Hematopoietic multipotent progenitor cell treated with erythropoietin and hydrocortisone succinate and interleukin-3 and kit ligand, for 4 days (in vitro differentiated cells): ENCODE measurements at regions not wholly inside any gene's neighbourhood (a gene's known extent, or its start where the extent isn't known, plus 50 kb on each side); places are given as distances from the start of the nearest gene placed in this dataset.

ENCODE experiments used
- DNase-seq: peaks from one replicate; pipeline ENCODE4 v3.0.0-alpha.2; 2015

DNA sequence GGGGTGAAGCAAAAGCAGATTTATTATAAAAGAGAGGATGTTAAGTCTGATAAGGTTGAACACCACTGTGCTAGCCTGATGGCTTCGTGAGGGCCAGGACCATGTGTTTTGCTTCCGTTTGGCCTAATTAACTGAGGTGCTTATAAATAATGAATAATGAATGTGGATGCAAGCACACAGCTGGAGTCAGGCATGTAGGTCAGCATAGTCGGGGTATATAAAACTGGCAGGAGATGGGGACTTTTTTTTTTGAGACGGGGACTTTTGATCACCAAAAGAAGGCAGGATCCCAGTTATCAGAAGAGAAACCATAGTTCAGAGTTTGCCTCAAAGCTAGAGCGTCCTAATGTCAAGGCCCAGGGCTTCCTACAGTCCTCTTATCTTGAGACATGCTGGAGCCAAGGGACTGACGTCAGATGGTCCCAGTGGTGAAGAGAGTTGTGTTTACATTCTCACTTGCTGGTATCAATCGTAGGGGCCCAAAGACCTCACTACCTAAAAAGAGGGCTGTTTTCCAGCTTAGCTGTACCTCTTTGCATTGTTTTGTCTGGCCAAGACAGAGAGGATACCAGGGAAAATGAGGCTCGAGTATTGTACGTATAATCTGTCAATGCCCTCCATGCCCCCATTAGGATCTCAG, 50.4 kb downstream of the RTL9 start:
- DNase-seq: peak; percentile 12

DNA sequence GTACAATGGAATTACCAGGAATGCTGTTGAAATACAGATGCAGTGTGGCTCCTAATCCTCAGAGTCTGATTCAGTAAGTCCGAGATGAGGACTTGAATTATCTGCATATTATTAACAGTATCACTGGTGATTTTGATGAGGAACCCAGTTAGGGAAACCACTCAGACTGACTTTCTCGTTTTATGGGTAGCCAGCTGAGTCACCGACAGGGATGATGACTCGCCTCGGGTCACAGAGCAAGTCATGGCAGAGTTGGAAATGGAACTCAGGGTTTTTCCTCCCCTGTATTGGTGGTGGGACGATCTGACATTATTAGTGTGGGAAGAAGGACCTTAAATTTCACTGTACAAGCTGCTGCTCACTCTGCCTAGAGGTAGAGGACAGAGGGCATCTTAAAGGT, 51.3 kb downstream of the RTL9 start:
- DNase-seq: peak; percentile 26

DNA sequence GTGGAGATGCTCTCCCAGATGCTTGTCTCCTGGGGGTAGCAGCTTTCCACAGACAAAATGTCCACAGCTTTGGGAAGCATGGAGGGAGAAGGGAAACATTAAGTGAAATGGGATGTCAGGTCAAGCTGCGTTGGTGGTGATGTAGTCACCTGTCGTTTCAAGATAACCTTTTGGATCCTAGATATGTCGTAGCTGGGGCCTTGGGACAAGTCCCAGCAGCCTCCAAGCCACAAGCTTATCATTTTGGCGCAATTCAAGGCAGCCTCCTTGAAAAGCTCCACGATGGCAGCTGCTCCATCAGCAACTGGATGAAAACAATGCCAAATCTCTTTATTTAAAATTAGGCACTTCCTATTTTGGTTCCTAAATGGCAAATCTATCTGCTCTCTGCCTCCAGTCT, 52.0 kb downstream of the RTL9 start:
- peak; percentile 47 for DNase-seq

DNA sequence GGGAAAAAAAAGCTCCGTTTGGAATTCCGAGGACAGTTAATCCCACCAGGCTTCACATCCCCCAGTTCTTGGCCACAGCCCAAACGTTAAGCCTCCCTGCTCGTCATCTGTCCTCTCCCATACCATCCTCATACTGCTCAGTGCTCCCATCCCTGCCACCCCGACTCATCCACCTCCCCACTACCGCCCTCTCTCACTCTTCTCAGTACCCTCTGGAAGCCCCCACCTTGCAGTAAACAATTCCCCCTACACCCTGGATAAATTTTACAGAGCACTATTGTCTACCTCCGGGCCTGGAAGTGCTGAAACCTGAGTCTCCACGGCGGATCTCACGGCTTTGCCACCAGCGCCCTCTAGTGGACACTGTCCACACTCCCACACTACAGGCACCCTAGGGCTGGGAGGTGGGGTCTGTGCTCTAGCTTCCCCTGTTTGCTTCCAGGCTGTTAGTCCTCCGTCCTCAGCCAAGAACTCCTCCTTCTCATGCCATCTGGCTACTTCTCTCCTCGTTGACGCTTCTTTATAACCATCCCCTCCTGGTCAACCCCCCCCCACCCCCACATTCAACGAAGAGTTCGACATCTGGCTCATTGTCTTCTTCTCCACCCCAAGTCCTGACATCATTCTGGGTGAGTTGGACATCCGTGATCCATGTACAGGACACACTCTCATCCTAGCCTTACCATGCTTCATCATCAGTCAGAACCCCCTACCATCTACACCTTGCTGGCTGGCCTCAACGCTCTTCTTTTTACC, 54.5 kb downstream of the RTL9 start:
- DNase-seq: peak; percentile 85

DNA sequence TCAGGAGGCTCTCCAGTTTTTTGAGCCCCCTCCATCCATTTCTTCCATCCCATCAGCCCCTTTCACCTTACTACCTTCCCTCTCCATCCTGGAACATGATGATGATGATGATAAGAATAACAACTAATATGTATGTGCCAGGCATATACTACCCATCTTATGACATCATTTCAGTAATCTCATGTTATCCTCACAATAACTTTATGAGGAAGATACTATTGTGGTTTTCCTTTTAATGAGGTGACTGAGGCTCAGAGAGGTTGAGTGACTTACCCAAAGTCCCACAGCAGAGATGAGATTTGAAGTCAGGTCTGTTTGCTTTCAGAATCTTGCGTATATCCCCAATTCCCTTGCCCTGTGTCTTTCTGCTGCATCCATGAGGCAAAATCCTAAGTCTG, 55.1 kb downstream of the RTL9 start:
- no peak for DNase-seq

DNA sequence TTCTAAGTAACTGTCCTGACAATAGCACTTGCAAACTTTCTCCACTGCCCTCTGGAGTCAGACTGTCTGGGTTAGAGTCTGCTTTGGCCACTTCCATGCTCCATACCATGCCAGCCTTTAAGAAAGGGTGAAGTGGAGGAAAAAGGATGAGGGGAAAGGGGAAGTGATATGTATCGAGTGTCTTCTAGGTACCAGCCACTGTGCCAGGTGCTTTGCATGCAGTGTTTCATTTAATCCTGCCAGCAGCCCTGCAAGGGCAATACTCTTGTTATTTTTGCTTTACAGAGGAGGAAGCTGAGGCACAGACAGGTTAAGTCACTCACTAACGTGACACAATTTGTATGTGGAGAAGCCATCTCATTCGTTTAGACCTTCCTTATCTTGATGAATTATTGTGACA, 55.6 kb downstream of the RTL9 start:
- DNase-seq: no peak

DNA sequence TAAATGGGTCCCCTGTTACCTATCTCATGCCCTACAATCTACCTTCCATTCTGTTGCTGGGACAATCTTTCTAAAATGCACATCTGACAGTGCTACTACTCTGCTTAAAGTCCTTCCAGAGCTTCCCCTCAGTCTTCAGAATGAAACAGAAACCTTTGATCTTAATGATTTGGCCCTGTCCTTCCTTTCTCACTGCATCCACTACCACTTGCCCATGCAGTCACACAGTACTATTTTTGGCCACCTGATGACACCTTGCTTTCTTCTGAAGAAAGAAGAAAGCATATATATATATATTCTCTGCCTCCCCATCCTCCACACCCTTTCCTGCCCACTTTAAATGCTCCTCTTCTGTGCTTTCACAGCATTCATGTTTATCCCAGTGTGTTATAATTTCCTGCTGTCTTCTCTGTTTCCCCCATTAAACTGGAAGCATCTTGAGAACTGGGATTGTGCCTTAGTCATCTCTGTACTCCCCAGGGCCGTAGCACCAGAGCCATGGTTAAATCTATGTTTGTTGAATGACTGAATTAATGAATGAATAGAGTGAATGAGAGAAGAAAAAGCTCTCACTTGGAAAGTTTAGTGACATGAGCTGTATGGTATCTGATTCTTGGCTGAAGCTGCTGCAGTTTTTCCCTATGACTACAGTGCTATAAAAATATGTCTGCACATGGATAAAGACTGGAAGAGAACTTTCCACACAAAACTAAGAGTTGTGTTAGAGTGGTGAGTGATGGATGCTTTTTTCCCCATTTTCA, 56.2 kb downstream of the RTL9 start:
- no peak for DNase-seq

DNA sequence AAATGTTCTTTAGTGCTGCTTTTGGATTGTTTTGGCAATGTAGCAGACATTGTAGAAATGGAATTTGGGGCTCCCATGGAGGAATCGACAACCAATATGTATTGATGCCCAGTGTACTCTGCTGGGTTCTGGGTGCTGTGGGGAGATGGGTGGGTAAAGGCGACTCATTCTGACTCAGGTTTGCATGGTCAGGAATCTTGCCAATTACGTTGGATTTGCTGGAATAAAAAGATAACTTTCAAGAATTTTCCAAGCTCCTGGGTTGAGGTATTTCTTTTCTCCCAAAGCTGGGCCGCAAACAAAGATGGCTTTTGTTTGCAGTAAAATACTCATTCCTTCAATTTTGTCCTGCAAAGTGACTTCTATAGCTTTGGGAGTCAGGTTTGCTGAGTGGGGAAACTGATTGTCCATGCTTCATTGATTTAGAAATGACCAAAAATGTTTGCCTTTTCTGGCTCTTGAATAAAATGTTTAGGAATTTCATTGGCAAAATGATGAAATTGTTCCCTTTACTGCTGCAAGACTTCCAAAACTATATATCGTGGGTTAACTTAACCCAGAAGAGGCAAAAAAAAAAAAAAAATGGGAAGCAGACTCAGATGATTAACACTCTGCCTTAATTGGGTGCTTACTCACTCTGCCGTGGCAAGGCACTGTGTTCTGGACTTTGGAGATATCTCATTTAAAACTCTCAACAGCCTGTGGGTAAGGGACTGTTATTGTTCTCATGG, 57.0 kb downstream of the RTL9 start:
- DNase-seq: peak; percentile 17

DNA sequence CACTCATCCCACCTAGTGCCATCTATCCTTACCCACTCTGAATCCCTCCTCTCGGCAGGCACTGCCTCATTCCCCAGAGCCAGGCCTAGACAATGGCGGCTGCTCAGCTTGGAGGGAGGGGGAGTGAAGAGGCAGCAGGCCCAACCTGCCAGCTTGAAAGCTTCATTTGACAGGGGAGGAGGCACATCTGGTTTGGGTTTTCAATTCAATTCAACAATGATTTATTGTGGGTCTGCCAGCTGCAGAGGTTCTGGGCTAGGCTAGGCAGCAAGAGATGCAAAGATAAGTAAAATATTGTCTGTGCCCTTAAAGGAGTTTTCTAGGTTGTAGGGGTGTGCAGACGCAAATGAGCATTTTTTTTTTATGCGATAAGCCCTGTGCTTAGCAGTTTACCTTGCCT, 58.5 kb downstream of the RTL9 start:
- DNase-seq: no peak

DNA sequence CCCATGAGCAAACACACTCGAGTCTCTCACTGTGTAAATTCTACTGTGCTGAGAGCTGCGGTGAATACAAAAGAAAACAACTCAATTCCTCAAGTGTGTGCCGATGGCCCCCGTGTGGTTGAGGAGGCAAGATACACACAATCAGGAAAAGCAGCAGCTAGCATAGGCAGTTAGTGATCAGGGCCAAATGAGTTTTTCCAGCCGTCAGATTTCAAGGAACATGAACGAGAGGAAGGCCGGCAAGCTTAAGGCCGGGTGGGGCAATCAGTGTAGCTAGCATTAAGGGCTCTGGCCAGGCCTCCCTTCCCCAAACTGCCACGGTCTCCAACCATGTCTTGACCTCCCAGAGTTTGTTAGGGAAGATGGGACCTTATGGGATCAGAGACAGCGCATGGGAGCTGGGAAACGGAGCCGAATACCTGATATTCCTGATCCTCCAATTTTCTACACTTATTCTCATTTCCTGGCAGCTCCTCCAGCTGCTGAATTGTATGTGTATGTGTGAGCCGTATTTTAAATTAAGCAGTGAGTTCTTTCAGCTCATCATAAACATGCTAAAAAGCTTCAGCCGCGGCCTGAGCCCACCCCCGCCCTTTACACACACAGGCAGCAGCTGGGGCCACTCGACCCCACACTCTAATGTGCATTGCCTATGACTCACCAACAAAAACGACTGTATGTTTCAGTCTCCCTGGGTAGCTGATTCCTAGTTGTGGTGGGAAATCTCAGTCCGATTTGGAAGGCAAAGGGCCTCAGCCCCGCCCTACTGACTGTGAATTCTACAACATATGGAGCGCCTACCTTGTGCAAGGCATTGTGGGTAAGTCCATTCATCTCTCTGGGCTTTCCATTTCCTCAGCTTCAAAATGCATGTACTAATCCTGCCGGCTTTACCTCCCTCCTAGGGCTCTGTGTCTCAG, 59.9 kb downstream of the RTL9 start:
- peak; percentile 62 for DNase-seq

DNA sequence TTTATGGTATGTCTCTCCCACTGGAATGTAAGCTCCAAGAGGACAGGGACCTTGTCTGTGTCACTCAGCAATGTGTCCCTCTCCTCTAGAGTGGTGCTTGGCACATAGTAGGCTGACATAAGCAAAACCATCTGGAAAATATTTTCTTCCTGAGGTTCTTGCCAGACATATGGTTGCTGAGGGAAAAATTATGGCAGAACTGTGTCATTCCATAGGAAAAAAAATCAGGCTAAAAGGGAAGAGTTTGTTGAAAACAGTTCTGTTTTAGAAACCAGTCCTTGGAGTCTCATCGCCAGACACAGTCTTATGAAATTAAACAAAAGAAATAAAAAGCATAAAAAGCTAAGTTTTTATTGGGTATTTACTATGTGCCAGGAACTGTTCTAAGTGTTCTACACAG, 60.9 kb downstream of the RTL9 start:
- no peak for DNase-seq

DNA sequence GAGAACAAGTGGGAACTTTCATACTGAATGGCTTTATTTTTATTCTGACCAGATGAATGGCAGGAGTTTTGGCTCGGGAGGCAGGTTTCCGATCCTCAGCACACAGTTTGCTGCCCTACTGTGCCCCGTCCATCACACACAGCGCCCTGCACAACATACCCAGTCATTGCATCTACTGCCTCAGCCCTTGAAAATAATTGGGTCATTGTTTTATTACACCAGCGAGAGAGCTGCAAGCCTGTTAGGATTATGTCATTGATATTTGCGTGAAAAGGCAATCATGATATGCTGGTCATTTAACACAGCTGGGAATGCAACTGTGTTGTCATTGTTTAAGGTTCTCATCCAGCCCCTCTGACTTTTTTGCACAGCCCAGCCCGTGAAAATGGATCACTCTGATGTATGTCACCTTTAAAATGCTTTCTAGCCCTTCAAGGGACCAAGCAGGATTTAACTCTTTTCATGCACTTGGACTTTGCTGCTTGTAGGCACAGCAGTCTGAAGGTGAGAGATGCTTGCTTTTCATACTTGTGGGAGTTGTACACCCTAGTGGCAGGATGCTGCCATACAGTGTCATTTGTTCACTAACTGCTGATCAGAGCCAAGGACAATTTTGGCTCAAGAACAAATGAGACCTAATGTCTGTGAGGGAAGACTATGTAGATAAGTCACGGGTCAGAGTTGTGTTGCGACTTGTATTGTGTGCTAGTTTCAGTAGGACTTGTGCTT, 62.3 kb downstream of the RTL9 start:
- peak; percentile 52 for DNase-seq

DNA sequence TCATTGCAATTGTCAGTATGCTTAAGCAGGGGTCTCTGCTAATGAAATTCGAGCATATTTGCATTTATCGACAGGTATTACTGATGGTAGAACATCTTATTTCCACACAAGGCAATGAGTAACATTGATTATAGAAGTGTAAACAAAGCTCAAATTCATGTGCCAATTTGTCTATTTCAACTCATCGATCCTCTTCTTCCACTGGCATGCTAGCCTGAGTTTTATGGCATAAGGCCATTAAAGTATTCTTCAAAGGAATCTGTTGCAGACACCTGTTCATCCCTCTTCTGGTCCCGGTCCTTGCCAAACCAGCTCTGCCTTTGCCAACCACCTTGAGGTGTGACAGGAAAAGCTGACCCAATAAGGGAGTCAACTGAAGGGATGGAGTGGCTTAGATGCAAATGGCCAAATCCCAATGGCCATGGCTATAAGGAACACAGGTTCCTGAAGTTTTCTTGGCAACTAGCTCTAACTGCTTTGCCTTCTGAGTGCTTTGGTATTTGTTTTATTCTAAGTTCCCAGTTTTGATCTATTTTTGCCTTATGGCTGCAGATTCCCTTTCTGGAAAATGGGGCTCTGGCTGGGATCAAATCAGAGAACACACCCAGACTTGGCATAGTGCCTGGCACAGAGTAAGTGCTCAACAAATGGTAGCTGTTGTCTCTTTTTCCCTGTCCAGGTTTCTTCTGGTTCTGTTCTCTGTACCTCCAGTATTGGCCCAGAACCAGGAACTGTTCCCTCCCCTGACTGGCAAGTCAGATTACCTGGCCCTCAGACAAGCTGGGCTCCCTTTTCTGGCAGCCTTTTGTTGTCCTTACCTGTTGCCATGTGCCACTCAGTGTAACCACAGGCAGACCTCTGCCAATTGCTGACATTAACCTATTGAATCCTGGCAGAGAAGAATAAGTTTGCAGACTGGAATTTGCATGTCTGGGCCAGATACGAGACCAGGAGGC, 63.1 kb downstream of the RTL9 start:
- no peak for DNase-seq

DNA sequence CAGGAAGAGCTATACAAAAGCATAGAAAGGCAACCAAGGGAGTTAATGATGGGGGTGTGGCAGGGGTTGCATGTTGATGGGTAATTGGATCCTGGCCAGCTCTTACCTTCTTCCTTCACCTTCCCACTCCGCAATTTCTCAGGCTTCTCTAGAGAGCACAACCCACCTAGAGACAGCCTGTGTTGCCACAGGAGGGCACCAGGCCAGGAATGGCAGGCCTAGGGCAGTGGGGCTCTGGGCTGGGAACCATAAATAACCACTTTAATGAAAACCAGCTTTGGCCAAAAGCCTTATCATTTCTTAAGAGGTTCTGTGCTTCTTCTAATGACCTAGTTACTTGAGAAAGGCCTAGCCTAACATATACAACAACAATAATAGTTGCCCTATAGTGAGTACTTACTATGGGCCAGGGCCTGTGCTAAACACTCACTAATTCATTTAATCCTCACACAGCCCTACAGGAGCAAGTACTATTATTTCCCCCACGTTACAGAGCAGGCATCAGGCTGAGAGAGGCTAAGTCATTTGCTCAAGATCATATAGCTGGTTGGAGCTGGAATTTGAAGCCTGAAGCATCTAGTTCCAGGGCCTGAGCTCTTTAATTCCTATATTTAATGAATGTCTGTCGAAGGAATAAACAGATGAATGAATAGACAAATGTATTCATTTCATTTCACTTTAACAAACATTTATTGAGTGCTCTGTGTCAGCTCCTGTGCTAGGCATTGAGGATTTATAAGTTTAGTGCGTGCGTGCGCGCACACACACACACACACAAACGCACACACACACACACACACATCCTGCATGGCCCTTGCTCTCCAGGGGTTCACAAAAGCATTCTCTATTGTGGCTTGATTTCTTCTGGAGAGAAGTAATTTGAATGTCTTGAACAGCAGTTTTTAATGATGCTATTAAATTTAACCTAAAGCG, 66.8 kb downstream of the RTL9 start:
- DNase-seq: no peak

DNA sequence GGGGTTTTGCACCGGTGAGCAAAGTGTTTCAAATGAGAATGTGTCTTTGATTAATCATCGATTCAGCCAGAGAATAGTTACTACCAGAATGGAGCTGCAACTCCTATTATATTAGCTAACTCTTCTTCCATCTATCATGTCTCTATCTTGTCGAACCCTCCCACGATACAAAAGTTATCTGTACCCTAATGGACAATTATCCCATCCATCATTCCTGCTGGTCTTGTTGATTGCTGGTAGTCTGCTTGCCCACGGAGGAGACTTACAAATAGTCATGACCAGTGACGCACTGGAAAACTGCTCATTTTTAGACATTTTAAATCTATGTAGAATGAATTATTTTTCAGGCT, 67.5 kb downstream of the RTL9 start:
- no peak for DNase-seq

DNA sequence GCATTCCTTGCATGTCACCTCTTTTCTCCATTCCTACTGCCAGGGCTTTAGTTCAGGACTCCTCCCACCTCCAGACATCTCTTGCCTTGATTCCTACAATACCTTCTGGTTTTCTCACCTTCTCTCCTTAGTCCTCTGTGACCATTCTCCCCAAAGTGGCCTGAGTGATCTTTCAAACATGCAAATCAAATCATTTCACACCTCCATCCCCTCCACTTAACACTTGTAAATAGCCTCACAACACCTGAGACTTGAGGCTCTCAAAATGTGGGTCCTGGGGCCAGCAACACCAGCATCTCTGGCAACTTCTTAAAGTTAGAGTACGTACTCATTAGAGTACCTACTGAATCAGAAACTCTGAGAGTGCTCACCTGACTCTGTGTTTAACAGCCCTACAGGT, 68.4 kb downstream of the RTL9 start:
- DNase-seq: no peak

DNA sequence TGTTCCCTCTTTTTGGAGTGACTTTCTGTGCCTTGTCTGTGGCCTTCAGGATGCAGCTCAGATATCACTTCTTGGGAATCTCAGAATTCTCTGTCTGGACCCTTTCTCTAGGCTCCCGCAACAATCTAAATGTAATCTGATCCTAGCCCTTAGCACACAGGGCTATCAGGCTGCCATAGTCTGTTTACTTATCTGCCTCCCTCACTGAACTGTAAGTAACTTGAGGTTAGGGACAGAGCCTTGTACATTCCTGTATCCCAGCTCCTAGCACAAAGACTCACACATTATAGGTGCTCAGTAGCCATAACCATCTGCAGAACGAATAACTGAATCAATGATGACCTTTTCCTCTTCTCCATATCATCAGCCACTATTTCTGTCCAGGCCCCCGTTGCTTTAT, 69.5 kb downstream of the RTL9 start:
- no peak for DNase-seq

DNA sequence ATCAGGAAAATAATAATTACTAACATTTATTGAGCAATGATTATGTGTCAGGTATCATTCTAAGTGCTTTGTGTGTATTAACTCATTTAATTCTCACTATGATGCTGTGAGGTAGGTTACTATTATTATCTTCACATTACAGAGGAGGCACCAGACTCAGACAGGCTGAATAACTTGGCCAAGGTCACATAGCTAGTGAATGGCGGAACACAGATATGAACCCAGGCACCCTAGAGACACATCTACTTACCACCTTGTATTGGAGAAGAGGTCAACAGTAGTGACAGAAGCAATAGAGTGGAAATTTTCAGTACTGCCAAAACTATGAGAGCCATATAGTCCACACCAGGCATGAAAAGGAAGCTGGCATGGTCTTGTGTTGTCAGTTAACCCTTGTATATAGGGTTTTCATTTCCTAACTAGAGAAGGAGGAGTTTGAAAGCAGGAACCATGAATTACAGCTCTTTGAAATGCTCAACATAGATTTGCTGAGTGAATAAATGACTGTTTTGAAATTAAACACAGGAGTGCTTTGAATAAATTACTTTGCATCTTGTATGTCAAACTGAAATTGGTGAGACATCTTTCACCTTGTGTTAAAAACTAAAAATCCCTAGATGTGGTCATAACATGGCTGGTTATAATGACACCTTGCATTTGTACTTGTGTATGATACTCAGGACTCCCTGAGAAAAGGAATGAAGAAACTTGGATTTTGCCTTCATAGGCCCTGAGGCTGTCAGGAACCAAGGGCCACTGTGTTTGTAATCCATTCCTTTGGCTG, 71.8 kb downstream of the RTL9 start:
- no peak for DNase-seq
